Pancreas (tissue), 10 donors: ENCODE measurements at regions not wholly inside any gene's neighbourhood (a gene's known extent, or its start where the extent isn't known, plus 50 kb on each side); places are given as distances from the start of the nearest gene placed in this dataset.

Experiments
- ATAC-seq, 4 donors: fragments of 200-7000 bp; cut with Tn5 transposase; one replicate each; pipeline versions ENCODE4 v1.8.0 to v1.9.1; 2020; ENCODE audit warnings: mild to moderate bottlenecking in 4 of 4, moderate library complexity in 4 of 4
- DNase-seq, 6 donors: peaks; one replicate each; pipeline ENCODE4 v3.0.0-alpha.2; 2020
- FAIRE-seq: peaks from 2 replicates; lab custom pipeline; 2012; peaks lifted over from hg19 to GRCh38; lab: Jason Lieb, UNC
- H3K27ac ChIP-seq, 4 donors: fragments of 200-600 bp; sonication (generic); 1 replicate in 3 of 4; 2 replicates in 1 of 4; pipeline versions ENCODE4 v1.5.0 to v1.8.0; 2020
- H3K27me3 ChIP-seq, 4 donors: fragments of 200-600 bp; one replicate each; pipeline ENCODE4 v1.8.0; 2021
- H3K36me3 ChIP-seq, 3 donors: fragments of 200-600 bp; sonication (generic) in 1 of 3; one replicate each; pipeline versions ENCODE4 v1.5.0 to v1.8.0; 2020 to 2021
- H3K4me1 ChIP-seq, 3 donors: fragments of 200-600 bp; one replicate each; pipeline ENCODE4 v1.8.0; 2021
- H3K4me3 ChIP-seq, 4 donors: fragments of 200-600 bp; sonication (generic) in 2 of 4; one replicate each; pipeline versions ENCODE4 v1.5.0 to v1.8.0; 2020 to 2021
- H3K9me3 ChIP-seq, 4 donors: fragments of 200-600 bp; one replicate each; pipeline ENCODE4 v1.8.0; 2021
- WGBS, 2 donors: extraction: QIAGEN DNeasy Blood & Tissue Kit; methylation state at CpG; one replicate each; pipeline ENCODE4 v1.1.7; 2013; 5-methylcytosine and 5-hydroxymethylcytosine counted together
- intact Hi-C, 3 donors: fragments of 100-400 bp; cut with DNase I; formaldehyde crosslinking; loops; one replicate each; pipeline versions ENCODE4 v1.11.1 to v1.14.2; 2022
- TF ChIP-seq, protein P1 (sequence below), 4 donors: fragments of 200-600 bp; sonication (generic) in 3 of 4; IDR thresholded peaks; one replicate each; pipeline versions ENCODE4 v1.5.0 to v1.8.0; 2021; ENCODE audit warnings: antibody characterized with exemption in 4 of 4
- donor health status: healthy with polysubstance abuse.
- donor health status: DM: no; HTN: no; CAD: no; lungs with moderate emphysema.
- donor health status: DM: no; HTN: no; CAD: no.
- donor health status: control.
- donor health status: control.
- donor health status: Bipolar disorder and iron deficiency.
- donor health status: DM: yes; HTN: yes; CAD: no.
- donor health status: DM: no; HTN: no; CAD: no.
- donor health status: DM: no; HTN: no; CAD: no.
- donor health status: DM: yes; HTN: yes; CAD: no.

DNA sequence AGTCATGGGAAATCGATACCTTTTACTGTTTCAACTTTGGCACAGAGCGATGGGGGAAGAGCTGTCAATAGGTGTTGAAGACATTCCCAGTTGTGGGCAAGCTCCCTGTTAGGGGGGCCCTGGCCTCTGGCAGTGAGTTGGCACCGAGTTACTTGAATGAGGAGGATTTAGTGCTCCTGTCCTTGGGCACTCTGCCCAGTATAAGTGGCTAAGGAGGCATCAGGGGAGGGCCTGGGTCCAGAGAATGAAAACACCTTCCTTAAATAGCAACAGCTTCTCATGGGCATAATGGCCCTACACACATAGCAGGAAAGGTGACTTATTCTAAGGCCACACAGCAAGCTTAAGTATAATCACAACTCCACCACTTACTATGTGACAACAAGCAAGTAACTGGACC is 664.4 kb downstream of the PTPRU start:
- Histone ChIP-seq H3K9me3 (no peaks in the 10 kb centered on the region), H3K27ac (no peak overlapping the region), H3K36me3 (no peaks in the 10 kb centered on the region), H3K4me3 (no peak overlapping the region), H3K27me3 (peaks cover 0 to 2% (median 0%) of the 10 kb centered on the region in 4 donors), H3K4me1 (no peaks in the 10 kb centered on the region)
- ATAC-seq (no peak), FAIRE-seq (no peak), DNase-seq (no peak)
- 48 to 52% methylated on average over 3 of the region's 3 CpGs for WGBS, 2 donors
- intact Hi-C loops, result no loop called here
- TF ChIP-seq, protein P1, sequence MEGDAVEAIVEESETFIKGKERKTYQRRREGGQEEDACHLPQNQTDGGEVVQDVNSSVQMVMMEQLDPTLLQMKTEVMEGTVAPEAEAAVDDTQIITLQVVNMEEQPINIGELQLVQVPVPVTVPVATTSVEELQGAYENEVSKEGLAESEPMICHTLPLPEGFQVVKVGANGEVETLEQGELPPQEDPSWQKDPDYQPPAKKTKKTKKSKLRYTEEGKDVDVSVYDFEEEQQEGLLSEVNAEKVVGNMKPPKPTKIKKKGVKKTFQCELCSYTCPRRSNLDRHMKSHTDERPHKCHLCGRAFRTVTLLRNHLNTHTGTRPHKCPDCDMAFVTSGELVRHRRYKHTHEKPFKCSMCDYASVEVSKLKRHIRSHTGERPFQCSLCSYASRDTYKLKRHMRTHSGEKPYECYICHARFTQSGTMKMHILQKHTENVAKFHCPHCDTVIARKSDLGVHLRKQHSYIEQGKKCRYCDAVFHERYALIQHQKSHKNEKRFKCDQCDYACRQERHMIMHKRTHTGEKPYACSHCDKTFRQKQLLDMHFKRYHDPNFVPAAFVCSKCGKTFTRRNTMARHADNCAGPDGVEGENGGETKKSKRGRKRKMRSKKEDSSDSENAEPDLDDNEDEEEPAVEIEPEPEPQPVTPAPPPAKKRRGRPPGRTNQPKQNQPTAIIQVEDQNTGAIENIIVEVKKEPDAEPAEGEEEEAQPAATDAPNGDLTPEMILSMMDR (IDR thresholded peaks at IDR 0.05), result no peak

DNA sequence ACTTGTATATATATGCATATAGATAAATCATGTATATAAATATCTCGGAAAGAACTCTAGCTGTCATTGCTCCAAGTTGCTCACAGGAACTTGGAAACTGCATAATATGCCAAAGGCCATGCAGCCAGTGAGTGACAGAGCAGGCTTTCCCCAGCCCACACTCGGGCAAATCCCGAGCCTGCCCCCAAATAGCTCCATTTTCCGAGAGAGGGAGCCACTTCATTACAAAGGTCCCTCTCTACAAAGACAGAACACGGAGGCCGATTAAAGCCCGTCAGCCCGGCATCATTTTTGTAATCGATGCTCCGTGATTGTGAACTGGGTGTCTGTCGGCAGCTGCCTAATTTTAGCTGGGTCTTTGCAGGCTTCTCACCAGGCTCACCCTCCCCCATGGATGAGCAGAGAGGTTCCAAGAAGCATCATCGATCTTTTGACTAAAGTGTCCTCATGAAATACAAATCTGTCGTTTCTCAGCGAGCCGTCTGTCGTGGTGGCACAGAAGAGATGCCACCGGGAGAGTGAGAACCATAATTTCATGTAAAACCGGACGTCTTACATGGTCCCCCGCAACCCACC is 663.9 kb downstream of the PTPRU start:
- Histone ChIP-seq H3K27ac (no peak overlapping the region), H3K4me1 (no peaks in the 10 kb centered on the region), H3K27me3 (peaks cover 0 to 2% (median 0%) of the 10 kb centered on the region in 4 donors), H3K9me3 (no peaks in the 10 kb centered on the region), H3K36me3 (no peaks in the 10 kb centered on the region), H3K4me3 (no peak overlapping the region)
- DNase-seq (no peak), FAIRE-seq (no peak), ATAC-seq (no peak)
- intact Hi-C loops, result no loop called here
- WGBS, 2 donors, result 55 to 61% methylated on average over 20 of the region's 20 CpGs
- TF ChIP-seq, protein P1 (IDR thresholded peaks at IDR 0.05), result no peak

DNA sequence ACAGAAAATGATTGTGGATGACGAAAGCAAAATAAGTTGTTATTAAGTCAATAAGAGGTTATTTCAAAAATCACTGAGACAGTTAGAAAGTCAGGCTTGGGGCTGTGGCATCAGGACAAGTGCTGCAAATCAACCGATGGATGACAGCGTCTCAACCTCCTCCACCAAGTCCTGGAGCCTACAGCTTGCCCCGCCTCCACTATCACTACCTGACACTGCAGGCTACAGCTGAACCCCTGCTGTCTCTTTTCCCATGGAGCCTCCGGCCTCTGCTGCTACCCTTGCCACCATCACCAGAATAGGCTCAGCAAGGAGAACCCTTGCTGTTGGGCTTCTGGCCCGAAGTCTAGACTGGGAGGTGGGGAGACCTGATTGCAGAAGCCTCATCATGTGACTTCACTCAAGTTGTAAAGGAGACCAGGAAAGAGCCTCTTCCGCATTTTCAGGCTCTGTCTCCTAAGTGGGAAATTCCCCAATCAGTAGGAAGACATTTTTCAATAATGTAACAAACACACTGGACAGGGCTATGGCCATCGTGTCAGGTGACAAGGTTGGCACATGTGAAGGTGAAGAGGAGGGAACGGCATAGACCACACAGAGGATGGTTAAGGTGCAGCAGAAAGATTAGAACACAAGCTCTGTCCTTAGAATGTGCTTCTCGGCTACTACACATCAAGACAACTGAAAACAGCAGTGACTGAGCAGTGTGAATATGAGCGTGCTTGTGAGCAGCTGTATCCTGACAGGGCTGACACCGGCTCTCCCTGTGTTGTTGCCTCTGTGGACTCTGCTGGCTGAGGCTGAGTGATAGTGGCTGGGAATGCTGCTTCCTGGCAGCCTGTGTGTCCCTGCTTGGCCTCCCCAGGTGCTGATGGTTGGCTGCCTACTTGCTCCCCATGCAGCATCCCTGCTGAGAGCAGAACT is 660.7 kb downstream of the PTPRU start:
- peak overlapping the region in 1 of 4 donors; percentile 19 for H3K27ac ChIP-seq
- H3K27me3 ChIP-seq, result no peaks in the 10 kb centered on the region
- FAIRE-seq, result no peak
- H3K4me3 ChIP-seq, result no peak overlapping the region
- 36 to 40% methylated on average over 12 of the region's 12 CpGs for whole genome bisulfite sequencing, 2 donors
- ATAC-seq, result peak; percentile 38 to 83 (median 58)
- no peaks in the 10 kb centered on the region for H3K9me3 ChIP-seq
- intact Hi-C loops, result no loop called here
- TF ChIP-seq, protein P1 (IDR thresholded peaks at IDR 0.05), result no peak
- DNase-seq, result peak in 2 of 6 donors; percentile 22 to 41
- H3K4me1 ChIP-seq, result no peaks in the 10 kb centered on the region
- no peaks in the 10 kb centered on the region for H3K36me3 ChIP-seq

DNA sequence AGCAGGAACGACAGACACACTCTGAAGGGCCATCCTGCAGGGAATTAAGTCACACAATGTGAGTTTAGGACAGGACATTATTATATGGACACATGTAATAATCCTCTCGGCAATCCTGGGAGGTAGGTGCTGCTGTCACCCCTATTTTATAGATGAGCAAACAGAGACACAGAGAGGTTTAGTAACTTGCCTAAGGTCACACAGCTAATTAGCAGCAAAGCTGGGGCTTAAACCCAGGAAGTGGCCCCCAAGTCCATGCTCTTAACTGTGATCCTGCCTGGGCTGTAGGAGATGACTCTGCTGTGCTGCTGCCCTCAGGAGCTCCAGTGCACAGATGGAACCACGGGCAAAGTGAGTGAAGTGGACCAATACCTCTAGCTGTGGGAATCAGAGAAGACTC is 660.0 kb downstream of the PTPRU start:
- DNase-seq (no peak), ATAC-seq (no peak), FAIRE-seq (no peak)
- H3K27ac ChIP-seq, result no peak overlapping the region
- no peaks in the 10 kb centered on the region for H3K9me3 ChIP-seq
- no peaks in the 10 kb centered on the region for H3K36me3 ChIP-seq
- WGBS, 2 donors, result 73 to 78% methylated on average over 3 of the region's 3 CpGs
- H3K4me1 ChIP-seq, result no peaks in the 10 kb centered on the region
- intact Hi-C loops, result no loop called here
- TF ChIP-seq, protein P1 (IDR thresholded peaks at IDR 0.05), result no peak
- no peak overlapping the region for H3K4me3 ChIP-seq
- H3K27me3 ChIP-seq, result no peaks in the 10 kb centered on the region

DNA sequence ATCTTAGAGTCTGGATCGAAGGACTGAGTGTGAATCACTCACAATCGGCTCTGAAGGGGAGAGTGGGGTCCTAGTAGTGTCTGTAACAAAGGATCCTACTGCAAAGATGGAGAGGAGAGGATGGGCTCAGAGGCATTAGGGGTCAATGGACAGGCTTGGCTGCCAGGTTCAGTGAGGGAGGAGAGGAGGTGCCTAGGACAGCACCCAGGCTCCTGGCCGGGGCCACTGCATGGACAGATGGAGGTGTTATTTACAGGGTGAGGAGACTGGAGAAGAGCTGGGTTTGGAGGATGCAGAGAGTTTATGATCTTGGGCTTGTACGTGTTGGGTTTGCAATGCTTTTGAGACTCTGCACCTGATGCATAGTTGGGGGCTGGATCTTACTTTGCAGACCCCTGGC is 658.9 kb downstream of the PTPRU start:
- WGBS, 2 donors, result 56 to 59% methylated on average over 4 of the region's 4 CpGs
- DNase-seq, result no peak
- Histone ChIP-seq H3K27me3 (no peaks in the 10 kb centered on the region), H3K4me3 (no peak overlapping the region), H3K27ac (no peak overlapping the region), H3K36me3 (no peaks in the 10 kb centered on the region), H3K9me3 (no peaks in the 10 kb centered on the region), H3K4me1 (no peaks in the 10 kb centered on the region)
- intact Hi-C loops, result no loop called here
- no peak for ATAC-seq
- FAIRE-seq, result no peak
- TF ChIP-seq, protein P1 (IDR thresholded peaks at IDR 0.05), result no peak
